MM.1S (cell line): ENCODE measurements at regions not wholly inside any gene's neighbourhood (a gene's known extent, or its start where the extent isn't known, plus 50 kb on each side); places are given as distances from the start of the nearest gene placed in this dataset.

Source experiments
- EZH2 ChIP-seq: fragments of 300-600 bp; sonication (generic); optimal IDR thresholded peaks from 2 replicates; pipeline ENCODE3; 2017; ENCODE audit warnings: low read depth, mild to moderate bottlenecking, antibody characterized with exemption, low read length, mixed read lengths
- EZH2phosphoT487 ChIP-seq: fragments of 300-600 bp; sonication (generic); IDR thresholded peaks from 2 replicates; pipeline ENCODE4 v1.6.1; 2018; ENCODE audit warnings: antibody characterized with exemption, low read length
- TF ChIP-seq, protein P1 (sequence below): fragments of 300-600 bp; sonication (generic); IDR thresholded peaks from 2 replicates; pipeline ENCODE4 v1.5.1; 2016; ENCODE audit warnings: antibody characterized with exemption, low read length, mixed read lengths

- TF ChIP-seq, protein P1, sequence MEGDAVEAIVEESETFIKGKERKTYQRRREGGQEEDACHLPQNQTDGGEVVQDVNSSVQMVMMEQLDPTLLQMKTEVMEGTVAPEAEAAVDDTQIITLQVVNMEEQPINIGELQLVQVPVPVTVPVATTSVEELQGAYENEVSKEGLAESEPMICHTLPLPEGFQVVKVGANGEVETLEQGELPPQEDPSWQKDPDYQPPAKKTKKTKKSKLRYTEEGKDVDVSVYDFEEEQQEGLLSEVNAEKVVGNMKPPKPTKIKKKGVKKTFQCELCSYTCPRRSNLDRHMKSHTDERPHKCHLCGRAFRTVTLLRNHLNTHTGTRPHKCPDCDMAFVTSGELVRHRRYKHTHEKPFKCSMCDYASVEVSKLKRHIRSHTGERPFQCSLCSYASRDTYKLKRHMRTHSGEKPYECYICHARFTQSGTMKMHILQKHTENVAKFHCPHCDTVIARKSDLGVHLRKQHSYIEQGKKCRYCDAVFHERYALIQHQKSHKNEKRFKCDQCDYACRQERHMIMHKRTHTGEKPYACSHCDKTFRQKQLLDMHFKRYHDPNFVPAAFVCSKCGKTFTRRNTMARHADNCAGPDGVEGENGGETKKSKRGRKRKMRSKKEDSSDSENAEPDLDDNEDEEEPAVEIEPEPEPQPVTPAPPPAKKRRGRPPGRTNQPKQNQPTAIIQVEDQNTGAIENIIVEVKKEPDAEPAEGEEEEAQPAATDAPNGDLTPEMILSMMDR, result no peak
- TF ChIP-seq EZH2 (no peak), EZH2phosphoT487 (no peak)
These were observed 158.9 kb downstream of the MID1IP1 start for GRCh38 chrX:38960137-38960536.
